CD4-positive, alpha-beta T cell treated with Interleukin-17A for 1 hour (primary cell): ENCODE measurements at regions not wholly inside any gene's neighbourhood (a gene's known extent, or its start where the extent isn't known, plus 50 kb on each side); places are given as distances from the start of the nearest gene placed in this dataset.
"Not testable (repeated sequence)": the region's sequence is repeated elsewhere in the genome, so short reads cannot be mapped to it uniquely, and the experiment has no call there.

Source experiments
- DNase-seq: peaks from one replicate; pipeline ENCODE4 v3.0.0-alpha.2; 2020

GRCh38 chr4:114252499-114252898 is 273.1 kb upstream of the ARSJ start:
- DNase-seq: no peak

DNA sequence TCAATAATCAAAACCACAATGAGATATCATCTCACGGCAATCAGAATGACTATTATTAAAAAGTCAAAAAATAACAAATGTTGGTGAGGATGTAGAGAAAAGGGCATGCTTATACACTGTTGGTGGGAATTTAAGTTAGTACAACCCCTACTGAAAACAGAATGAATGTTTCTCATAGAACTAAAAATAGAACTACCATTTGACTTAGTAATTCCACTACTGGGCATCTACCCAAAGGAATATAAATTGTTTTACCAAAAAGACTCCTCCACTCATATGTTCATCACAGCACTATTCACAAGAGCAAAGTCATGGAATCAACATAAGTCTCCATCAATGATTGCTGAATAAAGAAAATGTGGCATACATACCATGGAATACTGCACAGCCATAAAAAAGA is 278.1 kb upstream of the ARSJ start:
- no peak for DNase-seq

DNA sequence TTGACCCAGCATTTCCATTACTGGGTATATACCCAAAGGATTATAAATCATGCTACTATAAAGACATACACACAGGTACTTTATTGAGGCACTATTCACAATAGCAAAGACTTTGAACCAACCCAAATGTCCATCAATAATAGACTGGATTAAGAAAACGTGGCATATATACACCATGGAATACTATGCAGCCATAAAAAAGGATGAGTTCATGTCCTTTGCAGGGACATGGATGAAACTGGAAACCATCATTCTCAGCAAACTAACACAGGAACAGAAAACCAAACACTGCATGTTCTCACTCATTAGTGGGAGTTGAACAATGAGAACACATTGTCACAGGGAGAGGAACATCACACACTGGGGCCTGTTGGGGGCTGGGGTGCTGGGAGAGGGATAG is 283.0 kb upstream of the ARSJ start:
- DNase-seq: not testable (repeated sequence)

DNA sequence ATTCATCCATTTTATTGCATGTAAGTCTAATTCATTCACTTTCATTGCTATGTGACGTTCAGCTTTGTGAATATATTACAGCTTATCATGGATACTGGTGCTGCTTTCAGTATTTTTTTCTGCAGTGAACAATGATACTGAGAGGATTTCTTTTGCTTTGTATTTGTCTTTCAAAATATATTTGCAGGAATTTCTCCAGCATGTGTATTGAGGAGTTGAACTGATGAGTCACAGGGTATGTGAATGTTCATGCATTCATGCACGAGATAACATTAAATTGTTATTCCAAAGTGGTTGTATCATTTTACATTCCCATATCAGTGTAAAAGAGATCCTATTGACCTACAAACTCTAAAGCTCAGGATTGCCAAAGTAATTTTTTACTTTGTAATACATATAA is 283.8 kb upstream of the ARSJ start:
- DNase-seq: no peak

DNA sequence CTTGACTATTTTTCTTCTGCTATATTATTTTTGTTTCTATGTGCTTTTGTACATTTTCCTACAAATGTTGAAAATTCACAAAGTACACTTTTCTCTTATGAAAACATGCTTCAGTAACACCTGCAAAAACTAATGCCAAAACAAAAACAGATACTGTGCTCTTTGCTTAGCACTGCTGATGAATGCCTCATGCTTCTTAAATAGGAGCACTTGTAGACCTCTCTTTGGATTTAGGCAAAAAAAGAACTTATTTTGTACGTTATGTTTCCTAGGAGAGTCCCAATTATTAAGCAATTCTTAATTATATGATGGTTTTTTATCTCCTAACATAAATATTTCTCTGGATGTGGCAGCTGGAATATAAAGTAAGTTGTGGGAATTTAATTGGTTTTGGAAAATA is 285.0 kb upstream of the ARSJ start:
- no peak for DNase-seq

DNA sequence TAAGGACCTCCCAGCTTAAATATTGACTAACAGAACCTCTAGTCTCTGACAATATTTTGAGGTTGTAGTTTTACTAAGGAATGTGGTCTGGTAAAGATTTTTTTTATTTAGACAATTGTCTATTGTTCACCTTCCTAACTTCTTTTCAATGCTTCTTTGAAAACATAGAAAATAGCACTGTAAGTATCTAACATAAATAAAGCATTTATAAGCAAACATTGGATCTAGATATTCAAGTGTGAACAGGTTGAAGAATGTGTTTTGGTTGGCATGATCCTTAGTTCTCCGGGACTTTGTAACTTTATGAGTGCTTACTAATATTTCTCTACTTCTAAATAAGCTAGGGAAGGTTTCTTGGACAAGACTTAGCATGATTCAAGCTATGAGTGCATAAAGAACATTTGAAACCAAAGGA is 285.4 kb upstream of the ARSJ start:
- DNase-seq: no peak

DNA sequence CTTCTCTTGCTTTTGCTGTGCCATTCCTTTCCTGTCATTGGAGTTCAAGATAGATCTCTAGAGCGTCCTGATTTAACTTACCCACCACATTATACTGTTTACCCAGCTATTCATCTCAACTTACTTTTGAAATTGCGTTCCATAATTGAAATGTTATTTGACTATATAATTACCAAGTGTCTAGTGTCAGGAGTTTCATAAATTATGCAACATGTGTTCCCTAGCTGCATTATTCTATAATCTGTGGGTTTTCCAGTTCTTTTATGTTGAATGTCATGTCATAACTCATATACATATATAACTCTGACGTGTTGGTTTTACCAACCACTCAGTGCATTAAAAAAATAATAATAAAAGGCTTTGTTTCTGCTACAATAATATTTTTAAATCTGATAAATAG is 285.9 kb upstream of the ARSJ start:
- no peak for DNase-seq

GRCh38 chr4:114267976-114268375 is 288.5 kb upstream of the ARSJ start:
- DNase-seq: no peak

- no peak for DNase-seq
Measured at GRCh38 chr4:114271031-114271430, 291.6 kb upstream of the ARSJ start.

- no peak for DNase-seq
Measured at GRCh38 chr4:114272226-114272625, 292.8 kb upstream of the ARSJ start.

GRCh38 chr4:114273238-114273637 is 293.8 kb upstream of the ARSJ start:
- DNase-seq: no peak

GRCh38 chr4:114277690-114278089 is 298.2 kb upstream of the ARSJ start:
- DNase-seq: no peak

DNA sequence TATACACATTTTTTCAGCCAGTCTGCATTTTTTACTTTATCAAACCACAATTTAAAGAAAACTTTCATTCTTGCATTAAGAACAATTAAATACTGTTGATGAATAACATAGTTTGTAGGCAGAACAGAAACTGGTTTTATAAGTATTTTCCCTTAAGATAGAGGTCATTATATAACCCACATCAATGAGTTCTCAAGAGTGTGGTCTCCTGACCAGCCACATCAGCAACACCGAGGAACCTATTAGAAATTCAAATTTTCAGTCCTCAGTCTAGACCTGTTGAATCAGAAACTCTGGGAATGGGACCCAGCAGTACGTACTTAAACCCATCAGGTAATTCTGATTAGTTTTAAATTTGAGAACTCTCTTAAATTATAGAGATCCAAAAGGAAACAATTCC is 299.6 kb upstream of the ARSJ start:
- DNase-seq: no peak

GRCh38 chr4:114279711-114280110 is 300.3 kb upstream of the ARSJ start:
- no peak for DNase-seq

DNA sequence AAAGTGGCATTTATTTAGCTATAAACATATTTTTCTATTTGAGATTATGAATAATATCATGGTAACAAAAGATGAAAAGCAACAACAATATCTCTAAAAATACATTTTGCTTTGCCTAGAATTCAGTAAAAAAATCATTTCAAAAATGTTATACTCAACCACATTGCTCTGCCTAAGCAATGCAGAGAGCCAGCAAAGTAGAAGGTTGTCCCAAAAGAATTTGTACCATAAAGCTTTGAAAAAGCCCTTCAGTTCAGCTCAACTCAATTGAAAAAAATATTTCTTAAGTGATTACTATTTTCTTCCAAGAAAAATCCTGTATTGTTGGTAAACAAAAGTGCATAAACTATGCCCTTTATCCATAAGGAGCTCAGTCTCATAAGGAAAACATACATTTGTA is 301.2 kb upstream of the ARSJ start:
- no peak for DNase-seq

- DNase-seq: no peak
Measured at GRCh38 chr4:114281164-114281960, 301.9 kb upstream of the ARSJ start.

DNA sequence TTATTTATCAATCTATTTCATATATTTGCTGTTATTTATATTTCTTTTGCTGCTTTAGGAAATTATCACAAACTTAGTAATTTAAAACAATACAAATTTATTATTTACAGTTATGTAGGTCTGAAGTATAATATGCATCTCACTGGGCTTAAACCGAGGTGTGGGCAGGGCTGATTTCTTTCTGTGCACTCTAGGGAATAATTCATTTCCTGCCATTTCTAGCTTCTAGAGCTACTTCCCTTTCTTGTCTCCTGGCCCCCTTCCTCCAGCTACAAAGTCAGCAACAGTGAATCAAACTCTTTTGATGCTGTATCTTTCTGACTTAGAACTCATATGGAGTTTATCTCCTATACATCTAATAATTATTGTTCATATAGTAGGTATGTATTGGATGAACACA is 303.5 kb upstream of the ARSJ start:
- no peak for DNase-seq

GRCh38 chr4:114284629-114285028 is 305.2 kb upstream of the ARSJ start:
- DNase-seq: no peak

DNA sequence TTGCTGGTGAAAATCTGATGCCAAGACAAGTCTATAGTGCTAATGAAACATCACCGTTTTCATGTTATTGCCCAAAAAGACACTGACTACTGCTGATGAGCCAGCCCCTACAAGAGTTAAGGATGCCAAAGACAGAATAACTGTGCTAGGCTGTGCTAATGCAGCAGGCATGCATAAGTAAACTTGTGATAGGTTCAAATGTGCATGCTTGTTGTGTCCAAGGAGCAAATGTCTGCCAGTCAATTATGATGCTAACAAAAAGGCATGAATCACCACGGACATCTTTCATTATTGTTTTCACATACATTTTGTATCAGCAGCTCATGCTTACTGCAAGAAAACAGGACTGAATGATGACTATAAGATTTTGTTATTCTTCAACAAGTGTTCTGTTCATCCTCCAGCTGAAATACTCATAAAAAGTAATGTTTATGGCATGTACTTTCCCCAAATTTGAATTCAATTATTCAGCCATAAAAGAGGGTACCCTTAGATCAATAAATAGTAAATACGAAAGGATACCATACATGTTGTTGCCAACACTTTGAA is 306.9 kb upstream of the ARSJ start:
- DNase-seq: no peak

GRCh38 chr4:114287079-114287696 is 307.7 kb upstream of the ARSJ start:
- DNase-seq: no peak

- DNase-seq: no peak
Measured at GRCh38 chr4:114296126-114296525, 302.5 kb upstream of the UGT8 start.

GRCh38 chr4:114302472-114302871 is 296.1 kb upstream of the UGT8 start:
- DNase-seq: no peak

DNA sequence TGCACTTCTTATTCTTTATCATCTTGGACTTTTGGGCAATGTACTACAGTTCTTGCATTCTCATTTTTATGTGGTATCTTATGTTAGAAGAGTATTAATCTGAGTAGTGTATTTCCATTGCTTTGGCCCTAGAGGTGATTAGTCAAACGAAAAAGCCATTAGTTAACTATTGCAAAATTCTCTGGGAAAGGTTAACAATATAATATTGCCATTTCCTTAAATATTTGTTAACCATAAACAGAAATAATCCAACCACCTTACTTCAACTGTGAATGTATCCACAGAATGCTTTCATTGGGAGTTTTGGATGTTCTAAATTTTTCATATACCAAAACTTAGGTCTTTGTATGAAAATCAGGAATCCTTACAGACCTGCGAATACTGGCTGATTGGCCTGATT is 294.6 kb upstream of the UGT8 start:
- DNase-seq: no peak

DNA sequence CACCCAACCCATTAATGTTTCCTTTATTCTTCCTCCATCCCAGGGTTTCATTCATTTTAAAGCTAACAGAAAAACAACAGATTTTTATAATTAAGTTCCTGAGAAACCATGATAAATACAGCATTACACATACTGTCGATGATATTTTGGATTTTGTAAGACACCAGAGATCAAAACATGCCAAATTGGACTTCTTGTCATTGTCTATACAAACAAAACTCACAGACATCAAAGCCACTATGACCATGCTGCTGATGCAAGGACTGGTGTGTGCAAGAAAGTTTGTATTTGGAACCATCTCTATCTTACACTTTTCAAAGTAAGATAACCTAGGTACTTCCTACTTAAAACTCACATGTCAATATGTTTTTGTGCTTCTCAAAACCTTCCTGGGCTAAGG is 294.0 kb upstream of the UGT8 start:
- DNase-seq: no peak

- DNase-seq: no peak
Measured at GRCh38 chr4:114306946-114307345, 291.7 kb upstream of the UGT8 start.
